HCT116 (cell line): ENCODE measurements at regions not wholly inside any gene's neighbourhood (a gene's known extent, or its start where the extent isn't known, plus 50 kb on each side); places are given as distances from the start of the nearest gene placed in this dataset.

Experiments used
- ATAC-seq: fragments of 200-7000 bp; cut with Tn5 transposase; 2 replicates; pipeline ENCODE4 v1.9.1; 2020; ENCODE audit warnings: mild to moderate bottlenecking, moderate library complexity
- BruUV-seq: library from RNA; stranded (reverse); fragments of 400-500 nt; replicated peaks from 2 replicates; lab custom pipeline; 2021; lab: Mats Ljungman, UMichigan
- CTCF ChIA-PET: fragments of 300-600 bp; sonication (Branson Sonifier 250); formaldehyde crosslinking; loops from one replicate; lab custom pipeline; 2021; ENCODE audit warnings: antibody characterized with exemption; lab: Charles Lee
- POLR2A ChIA-PET: fragments of 300-600, 350-600 bp; sonication (Branson Sonifier 250); formaldehyde crosslinking; loops from one replicate; lab custom pipeline; 2021; ENCODE audit warnings: antibody characterized with exemption; lab: Charles Lee
- RAD21 ChIA-PET, 2 experiments: fragments of 300-600 bp; sonication (Branson Sonifier 250); formaldehyde crosslinking; loops; one replicate each; lab custom pipeline; 2023; ENCODE audit warnings: low total read pairs in 2 of 2; ENCODE audit not compliant: uncharacterized antibody in 2 of 2, unreplicated experiment in 2 of 2, low non-redundant PET in 1 of 2; lab: Charles Lee
- DNase-seq: peaks from one replicate; pipeline ENCODE4 v3.0.0-alpha.2; 2010; ENCODE audit warnings: low read depth, low spot score
- H2AFZ ChIP-seq: fragments of 200-600 bp; shearing (Covaris generic), sonication (generic); 2 replicates; pipeline ENCODE4 v1.6.1; 2017; ENCODE audit warnings: low read depth, mixed run types, mixed read lengths, antibody characterized with exemption, low read length; ENCODE audit not compliant: poor library complexity, severe bottlenecking
- H3K27ac ChIP-seq: 2 replicates; pipeline ENCODE4 v1.5.1; 2012; ENCODE audit warnings: low read depth, low read length
- H3K27me3 ChIP-seq: fragments of 200-600 bp; sonication (generic); 2 replicates; pipeline ENCODE4 v1.6.1; 2016; ENCODE audit warnings: mixed run types, low read length, mixed read lengths; ENCODE audit not compliant: insufficient read depth
- H3K36me3 ChIP-seq, 2 experiments: fragments of 200-500 bp in 1 of 2; fragments of 200-600 bp in 1 of 2; sonication (Bioruptor generic) in 1 of 2; sonication (generic) in 1 of 2; 2 replicates each; pipeline versions ENCODE4 v1.5.1 to v1.6.1; 2014 to 2016; ENCODE audit warnings: low read length in 2 of 2, inconsistent platforms in 1 of 2, mixed read lengths in 1 of 2, mixed run types in 1 of 2; ENCODE audit not compliant: insufficient read depth in 2 of 2, control insufficient read depth in 1 of 2
- H3K4me1 ChIP-seq, 2 experiments: fragments of 200-600 bp in 1 of 2; sonication (generic) in 1 of 2; 2 replicates each; pipeline versions ENCODE4 v1.5.1 to v1.6.1; 2012 to 2017; ENCODE audit warnings: low read length in 2 of 2, inconsistent platforms in 1 of 2, mild to moderate bottlenecking in 1 of 2, mixed read lengths in 1 of 2, mixed run types in 1 of 2, moderate library complexity in 1 of 2; ENCODE audit not compliant: insufficient read depth in 2 of 2, control insufficient read depth in 1 of 2
- H3K4me2 ChIP-seq: fragments of 200-600 bp; sonication (generic); 2 replicates; pipeline ENCODE4 v1.6.1; 2017; ENCODE audit warnings: mixed run types, low read length, mixed read lengths
- H3K4me3 ChIP-seq, 2 experiments: fragments of 200-600 bp in 1 of 2; sonication (generic) in 1 of 2; replicated peaks in 1 of 2; 2 replicates each; pipeline ENCODE4 v1.5.1; 2011 to 2016; ENCODE audit warnings: low read length in 2 of 2, control low read depth in 1 of 2, low read depth in 1 of 2, mild to moderate bottlenecking in 1 of 2, mixed read lengths in 1 of 2, mixed run types in 1 of 2
- H3K79me2 ChIP-seq: fragments of 200-600 bp; sonication (generic); 2 replicates; pipeline ENCODE4 v1.6.1; 2017; ENCODE audit warnings: mild to moderate bottlenecking, mixed run types, low read length, moderate library complexity, mixed read lengths; ENCODE audit not compliant: insufficient read depth
- H3K9ac ChIP-seq: fragments of 200-600 bp; sonication (generic); 2 replicates; pipeline ENCODE4 v1.6.1; 2016; ENCODE audit warnings: low read length, mixed read lengths
- H3K9me2 ChIP-seq: fragments of 200-600 bp; sonication (generic), shearing (Covaris generic); 2 replicates; pipeline ENCODE4 v1.6.1; 2017; ENCODE audit warnings: mixed run types, mild to moderate bottlenecking, moderate library complexity; ENCODE audit not compliant: insufficient read depth
- H3K9me3 ChIP-seq, 2 experiments: fragments of 200-500 bp in 1 of 2; fragments of 200-600 bp in 1 of 2; sonication (Bioruptor generic) in 1 of 2; sonication (generic) in 1 of 2; 2 replicates each; pipeline ENCODE4 v1.6.1; 2014 to 2017; ENCODE audit warnings: low read length in 2 of 2, mixed read lengths in 2 of 2, inconsistent platforms in 1 of 2, low read depth in 1 of 2, mild to moderate bottlenecking in 1 of 2, mixed run types in 1 of 2, moderate library complexity in 1 of 2; ENCODE audit not compliant: control insufficient read depth in 1 of 2, insufficient read depth in 1 of 2
- H4K20me1 ChIP-seq: fragments of 200-600 bp; sonication (generic), shearing (Covaris generic); 2 replicates; pipeline ENCODE4 v1.6.1; 2017; ENCODE audit warnings: mixed run types, mild to moderate bottlenecking, moderate library complexity; ENCODE audit not compliant: insufficient read depth
- CBX3 ChIP-seq: IDR thresholded peaks from 2 replicates; pipeline ENCODE4 v1.6.1; 2012; ENCODE audit warnings: low read depth
- EGR1 ChIP-seq: IDR thresholded peaks from 2 replicates; pipeline ENCODE4 v1.6.1; 2012; ENCODE audit warnings: low read depth
- ELF1 ChIP-seq: IDR thresholded peaks from 2 replicates; pipeline ENCODE4 v1.6.1; 2012; ENCODE audit warnings: low read depth, borderline replicate concordance
- EZH2phosphoT487 ChIP-seq: fragments of 200-600 bp; IDR thresholded peaks from 2 replicates; pipeline ENCODE4 v1.6.1; 2018; ENCODE audit warnings: antibody characterized with exemption, borderline replicate concordance
- FOSL1 ChIP-seq: IDR thresholded peaks from 2 replicates; pipeline ENCODE4 v1.6.1; 2012; ENCODE audit warnings: low read depth
- JUND ChIP-seq: IDR thresholded peaks from 2 replicates; pipeline ENCODE4 v1.6.1; 2012
- POLR2AphosphoS5 ChIP-seq: IDR thresholded peaks from 2 replicates; pipeline ENCODE4 v1.6.1; 2011; ENCODE audit warnings: mild to moderate bottlenecking, low read depth, low read length, moderate library complexity
- SIN3A ChIP-seq: IDR thresholded peaks from 2 replicates; pipeline ENCODE4 v1.6.1; 2012; ENCODE audit warnings: low read depth
- SP1 ChIP-seq: IDR thresholded peaks from 2 replicates; pipeline ENCODE4 v1.6.1; 2012; ENCODE audit warnings: low read depth
- intact Hi-C: fragments of 100-400 bp; cut with micrococcal nuclease; formaldehyde crosslinking; loops from 2 replicates; pipeline ENCODE4 v1.10.0; 2022
- TF ChIP-seq, protein P1 (sequence below): IDR thresholded peaks from 2 replicates; pipeline ENCODE4 v1.6.1; 2012
- TF ChIP-seq, protein P2 (sequence below), 3 experiments: fragments of 200-600 bp in 1 of 3; sonication (generic) in 1 of 3; IDR thresholded peaks in 2 of 3; conservative IDR thresholded peaks in 1 of 3; 2 replicates each; pipeline ENCODE4 v1.5.1; 2012 to 2017; ENCODE audit warnings: low read depth in 2 of 3, low read length in 2 of 3, antibody characterized with exemption in 1 of 3, borderline replicate concordance in 1 of 3, control low read depth in 1 of 3, mild to moderate bottlenecking in 1 of 3, mixed read lengths in 1 of 3, mixed run types in 1 of 3, moderate library complexity in 1 of 3; ENCODE audit not compliant: insufficient read depth in 1 of 3
- TF ChIP-seq, protein P3 (sequence below): IDR thresholded peaks from 2 replicates; pipeline ENCODE4 v1.6.1; 2012; ENCODE audit warnings: low read depth
- TF ChIP-seq, protein P4 (sequence below): IDR thresholded peaks from 2 replicates; pipeline ENCODE4 v1.6.1; 2011; ENCODE audit warnings: mild to moderate bottlenecking, low read length, moderate library complexity; ENCODE audit not compliant: insufficient replicate concordance; ENCODE audit errors: extremely low read depth

DNA sequence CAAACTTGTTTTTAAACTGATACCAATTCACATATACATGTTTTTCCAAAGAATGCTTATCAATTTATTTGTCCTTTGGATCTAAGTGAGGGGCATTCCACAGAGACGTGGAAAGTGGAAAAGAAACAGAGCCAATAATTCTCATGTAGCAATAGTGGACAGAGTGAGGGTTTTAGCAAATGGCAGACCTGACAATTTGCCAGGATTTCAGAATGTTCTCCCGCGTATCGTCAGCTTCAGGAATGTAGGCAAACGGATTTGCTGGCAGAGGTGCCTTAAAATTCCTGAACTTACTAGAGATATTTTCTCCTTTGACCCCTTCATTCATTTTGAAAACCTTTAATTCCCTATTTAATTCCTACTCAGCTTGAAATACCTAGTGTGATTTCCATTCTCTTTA, 193.4 kb upstream of the CPHXL start:
- Histone ChIP-seq H3K4me3 (no peak overlapping the region), H3K4me1 (no peaks in the 10 kb centered on the region), H3K9ac (no peak overlapping the region), H3K79me2 (no peaks in the 10 kb centered on the region), H2AFZ (no peak overlapping the region), H3K36me3 (no peaks in the 10 kb centered on the region), H3K9me3 (no peaks in the 10 kb centered on the region), H3K4me2 (no peak overlapping the region), H3K9me2 (no peaks in the 10 kb centered on the region), H3K27me3 (peaks cover 11% of the 10 kb centered on the region), H4K20me1 (no peaks in the 10 kb centered on the region), H3K27ac (no peak overlapping the region)
- intact Hi-C loops: no loop called here
- ChIA-PET CTCF (no interaction called here), RAD21 (no interaction called here), POLR2A (no interaction called here)
- TF ChIP-seq CBX3: no peak
- no peak for TF ChIP-seq SP1
- BruUV-seq: no TSS peak
- DNase-seq (no peak), ATAC-seq (no peak)

DNA sequence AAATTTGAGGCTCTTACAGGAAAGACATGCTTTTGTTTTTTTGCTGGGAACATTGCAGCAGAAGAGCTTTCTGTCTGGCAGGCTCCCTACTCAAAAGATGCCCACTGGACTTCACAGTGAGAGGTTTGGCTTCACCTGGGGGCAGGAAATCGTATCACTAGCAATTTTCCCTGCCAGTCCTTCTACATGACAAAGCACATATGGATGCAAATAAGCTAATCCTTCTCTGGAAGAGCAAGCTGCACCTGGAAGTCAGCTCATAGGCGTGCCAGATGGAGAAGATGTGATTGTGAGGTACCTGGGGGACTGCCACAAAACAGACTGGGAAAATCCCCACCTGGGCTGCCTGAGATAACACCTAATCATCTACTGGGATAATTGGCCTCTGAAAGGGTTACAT, 195.0 kb upstream of the CPHXL start:
- BruUV-seq: no TSS peak
- intact Hi-C loops: no loop called here

More for the DNA sequence above, 195.0 kb upstream of the CPHXL start:
- ATAC-seq: no peak
- CTCF ChIA-PET: no interaction called here
- no peaks in the 10 kb centered on the region for H4K20me1 ChIP-seq
- no peaks in the 10 kb centered on the region for H3K36me3 ChIP-seq
- TF ChIP-seq SIN3A (no peak), JUND (no peak), ELF1 (no peak), EZH2phosphoT487 (no peak), EGR1 (no peak), CBX3 (no peak), SP1 (no peak), FOSL1 (no peak), POLR2AphosphoS5 (no peak)
- TF ChIP-seq, protein P1, sequence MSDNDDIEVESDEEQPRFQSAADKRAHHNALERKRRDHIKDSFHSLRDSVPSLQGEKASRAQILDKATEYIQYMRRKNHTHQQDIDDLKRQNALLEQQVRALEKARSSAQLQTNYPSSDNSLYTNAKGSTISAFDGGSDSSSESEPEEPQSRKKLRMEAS: no peak
- TF ChIP-seq, protein P2, sequence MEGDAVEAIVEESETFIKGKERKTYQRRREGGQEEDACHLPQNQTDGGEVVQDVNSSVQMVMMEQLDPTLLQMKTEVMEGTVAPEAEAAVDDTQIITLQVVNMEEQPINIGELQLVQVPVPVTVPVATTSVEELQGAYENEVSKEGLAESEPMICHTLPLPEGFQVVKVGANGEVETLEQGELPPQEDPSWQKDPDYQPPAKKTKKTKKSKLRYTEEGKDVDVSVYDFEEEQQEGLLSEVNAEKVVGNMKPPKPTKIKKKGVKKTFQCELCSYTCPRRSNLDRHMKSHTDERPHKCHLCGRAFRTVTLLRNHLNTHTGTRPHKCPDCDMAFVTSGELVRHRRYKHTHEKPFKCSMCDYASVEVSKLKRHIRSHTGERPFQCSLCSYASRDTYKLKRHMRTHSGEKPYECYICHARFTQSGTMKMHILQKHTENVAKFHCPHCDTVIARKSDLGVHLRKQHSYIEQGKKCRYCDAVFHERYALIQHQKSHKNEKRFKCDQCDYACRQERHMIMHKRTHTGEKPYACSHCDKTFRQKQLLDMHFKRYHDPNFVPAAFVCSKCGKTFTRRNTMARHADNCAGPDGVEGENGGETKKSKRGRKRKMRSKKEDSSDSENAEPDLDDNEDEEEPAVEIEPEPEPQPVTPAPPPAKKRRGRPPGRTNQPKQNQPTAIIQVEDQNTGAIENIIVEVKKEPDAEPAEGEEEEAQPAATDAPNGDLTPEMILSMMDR (IDR thresholded peaks at IDR 0.05 in 2 of 3, conservative IDR thresholded peaks at IDR 0.05 in 1 of 3; ENCODE audit: borderline replicate concordance in 1 of 3, insufficient read depth in 1 of 3, low read depth in 2 of 3, low read length in 2 of 3): no peak
- TF ChIP-seq, protein P3, sequence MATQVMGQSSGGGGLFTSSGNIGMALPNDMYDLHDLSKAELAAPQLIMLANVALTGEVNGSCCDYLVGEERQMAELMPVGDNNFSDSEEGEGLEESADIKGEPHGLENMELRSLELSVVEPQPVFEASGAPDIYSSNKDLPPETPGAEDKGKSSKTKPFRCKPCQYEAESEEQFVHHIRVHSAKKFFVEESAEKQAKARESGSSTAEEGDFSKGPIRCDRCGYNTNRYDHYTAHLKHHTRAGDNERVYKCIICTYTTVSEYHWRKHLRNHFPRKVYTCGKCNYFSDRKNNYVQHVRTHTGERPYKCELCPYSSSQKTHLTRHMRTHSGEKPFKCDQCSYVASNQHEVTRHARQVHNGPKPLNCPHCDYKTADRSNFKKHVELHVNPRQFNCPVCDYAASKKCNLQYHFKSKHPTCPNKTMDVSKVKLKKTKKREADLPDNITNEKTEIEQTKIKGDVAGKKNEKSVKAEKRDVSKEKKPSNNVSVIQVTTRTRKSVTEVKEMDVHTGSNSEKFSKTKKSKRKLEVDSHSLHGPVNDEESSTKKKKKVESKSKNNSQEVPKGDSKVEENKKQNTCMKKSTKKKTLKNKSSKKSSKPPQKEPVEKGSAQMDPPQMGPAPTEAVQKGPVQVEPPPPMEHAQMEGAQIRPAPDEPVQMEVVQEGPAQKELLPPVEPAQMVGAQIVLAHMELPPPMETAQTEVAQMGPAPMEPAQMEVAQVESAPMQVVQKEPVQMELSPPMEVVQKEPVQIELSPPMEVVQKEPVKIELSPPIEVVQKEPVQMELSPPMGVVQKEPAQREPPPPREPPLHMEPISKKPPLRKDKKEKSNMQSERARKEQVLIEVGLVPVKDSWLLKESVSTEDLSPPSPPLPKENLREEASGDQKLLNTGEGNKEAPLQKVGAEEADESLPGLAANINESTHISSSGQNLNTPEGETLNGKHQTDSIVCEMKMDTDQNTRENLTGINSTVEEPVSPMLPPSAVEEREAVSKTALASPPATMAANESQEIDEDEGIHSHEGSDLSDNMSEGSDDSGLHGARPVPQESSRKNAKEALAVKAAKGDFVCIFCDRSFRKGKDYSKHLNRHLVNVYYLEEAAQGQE: no peak
- TF ChIP-seq, protein P4, sequence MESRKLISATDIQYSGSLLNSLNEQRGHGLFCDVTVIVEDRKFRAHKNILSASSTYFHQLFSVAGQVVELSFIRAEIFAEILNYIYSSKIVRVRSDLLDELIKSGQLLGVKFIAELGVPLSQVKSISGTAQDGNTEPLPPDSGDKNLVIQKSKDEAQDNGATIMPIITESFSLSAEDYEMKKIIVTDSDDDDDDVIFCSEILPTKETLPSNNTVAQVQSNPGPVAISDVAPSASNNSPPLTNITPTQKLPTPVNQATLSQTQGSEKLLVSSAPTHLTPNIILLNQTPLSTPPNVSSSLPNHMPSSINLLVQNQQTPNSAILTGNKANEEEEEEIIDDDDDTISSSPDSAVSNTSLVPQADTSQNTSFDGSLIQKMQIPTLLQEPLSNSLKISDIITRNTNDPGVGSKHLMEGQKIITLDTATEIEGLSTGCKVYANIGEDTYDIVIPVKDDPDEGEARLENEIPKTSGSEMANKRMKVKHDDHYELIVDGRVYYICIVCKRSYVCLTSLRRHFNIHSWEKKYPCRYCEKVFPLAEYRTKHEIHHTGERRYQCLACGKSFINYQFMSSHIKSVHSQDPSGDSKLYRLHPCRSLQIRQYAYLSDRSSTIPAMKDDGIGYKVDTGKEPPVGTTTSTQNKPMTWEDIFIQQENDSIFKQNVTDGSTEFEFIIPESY: no peak
- TF ChIP-seq, all 23 proteins: peak for 0
- ChIA-PET POLR2A (no interaction called here), RAD21 (no interaction called here)
- no peak overlapping the region for H3K9ac ChIP-seq
- H3K27me3 ChIP-seq: peaks cover 11% of the 10 kb centered on the region
- no peaks in the 10 kb centered on the region for H3K9me3 ChIP-seq
- H3K79me2 ChIP-seq: no peaks in the 10 kb centered on the region
- no peaks in the 10 kb centered on the region for H3K4me1 ChIP-seq
- no peak overlapping the region for H2AFZ ChIP-seq
- no peak for DNase-seq
- no peak overlapping the region for H3K4me2 ChIP-seq
- H3K27ac ChIP-seq: no peak overlapping the region
- no peak overlapping the region for H3K4me3 ChIP-seq
- no peaks in the 10 kb centered on the region for H3K9me2 ChIP-seq
